ENCODE measurements at regions not wholly inside any gene's neighbourhood (a gene's known extent, or its start where the extent isn't known, plus 50 kb on each side); places are given as distances from the start of the nearest gene placed in this dataset.

GRCh38 chr7:135731-136645 is 56.4 kb upstream of the FAM20C start:
- ChIA-PET CTCF (interaction anchor here (0.6 kb wide), 1 partner anchor 16 kb away, joined by 3 read pairs; no protein-coding TSS in a partner anchor), POLR2A (interaction anchor here (0.7 kb wide), 1 partner anchor 13 kb away, joined by 3 read pairs; no protein-coding TSS in a partner anchor)
- TF ChIP-seq MAZ (IDR thresholded peaks at IDR 0.05; ENCODE audit: borderline replicate concordance, low read depth, low read length) = no peak
- no peak for TF ChIP-seq PHF8 (IDR thresholded peaks at IDR 0.05; ENCODE audit: borderline replicate concordance, low read depth)
- no peak for TF ChIP-seq GATA3 (IDR thresholded peaks at IDR 0.05; ENCODE audit: borderline replicate concordance)
- no peak for TF ChIP-seq PBX3 (IDR thresholded peaks at IDR 0.05)
- TF ChIP-seq ELK1 (IDR thresholded peaks at IDR 0.05; ENCODE audit: low read depth, low read length) = no peak
- TF ChIP-seq TP53 (CRISPR knock-in tag; IDR thresholded peaks at IDR 0.05) = no peak
- no peak for TF ChIP-seq EHF (CRISPR knock-in tag; IDR thresholded peaks at IDR 0.05)
- Histone ChIP-seq H3K9me3 (no peaks in the 10 kb centered on the region), H3K4me1 (no peaks in the 10 kb centered on the region), H3K4me3 (no peak overlapping the region), H3K27ac (no peak overlapping the region), H3K4me2 (no peak overlapping the region)
- ATAC-seq = no peak
- 43% methylated on average over 12 of the region's 12 CpGs for WGBS (ENCODE audit: missing lambda C conversion rate)
- DNase-seq (ENCODE audit: low read depth in 1 of 2, low spot score in 1 of 2) = no peak
- no peak for FAIRE-seq

DNA sequence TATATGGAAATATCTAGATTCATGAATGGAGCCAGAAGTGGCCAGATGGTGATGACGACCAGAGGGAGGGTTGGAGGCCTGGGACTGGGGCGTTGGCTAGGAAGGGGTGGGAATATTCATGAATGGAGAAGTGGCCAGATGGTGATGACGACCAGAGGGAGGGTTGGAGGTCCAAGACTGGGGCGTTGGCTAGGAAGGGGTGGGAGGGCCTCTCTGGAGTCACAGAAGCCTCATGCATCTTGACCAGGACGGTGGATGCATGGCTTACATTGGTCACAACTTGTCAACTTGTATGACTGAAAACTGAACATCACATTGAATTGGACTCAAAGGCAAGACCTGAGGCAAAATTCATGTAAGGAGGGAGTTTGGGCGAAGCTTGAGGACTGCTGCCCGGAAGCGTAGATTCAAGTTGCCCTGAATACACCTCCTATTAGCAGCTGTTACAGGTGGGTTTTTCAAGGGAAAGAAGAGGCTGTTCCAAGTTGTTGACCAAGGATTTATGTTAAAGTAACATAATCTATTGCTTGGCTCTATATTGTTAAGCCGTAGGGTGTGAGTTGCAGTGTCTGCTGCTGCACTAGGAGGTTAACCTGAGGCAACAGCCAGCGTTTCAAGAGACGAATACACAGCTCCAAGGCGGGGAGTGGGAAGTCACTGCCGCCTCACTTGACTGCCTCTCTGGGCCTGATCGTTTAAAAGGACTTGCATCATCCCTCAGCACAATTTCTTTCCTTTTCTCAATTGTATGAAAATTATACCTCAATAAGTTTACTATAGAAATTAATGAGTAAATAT is 55.1 kb upstream of the FAM20C start:
- no peaks in the 10 kb centered on the region for H3K4me1 ChIP-seq
- H3K27ac ChIP-seq = no peak overlapping the region
- H3K4me2 ChIP-seq = no peak overlapping the region
- no peaks in the 10 kb centered on the region for H3K9me3 ChIP-seq
- no peak for FAIRE-seq
- WGBS (ENCODE audit: missing lambda C conversion rate) = 55% methylated on average over 14 of the region's 14 CpGs
- no peak overlapping the region for H3K4me3 ChIP-seq
- TF ChIP-seq NPAS2 (CRISPR knock-in tag; IDR thresholded peaks at IDR 0.05; ENCODE audit: borderline replicate concordance) = no peak
- no peak for TF ChIP-seq EHMT2 (IDR thresholded peaks at IDR 0.05; ENCODE audit: low read depth)
- TF ChIP-seq PHF8 (IDR thresholded peaks at IDR 0.05; ENCODE audit: borderline replicate concordance, low read depth) = no peak
- no peak for TF ChIP-seq HEYL (CRISPR knock-in tag; IDR thresholded peaks at IDR 0.05)
- no peak for TF ChIP-seq HOXB5 (CRISPR knock-in tag; IDR thresholded peaks at IDR 0.05)
- no peak for TF ChIP-seq RCOR1 (IDR thresholded peaks at IDR 0.05; ENCODE audit: low read depth, low read length)
- TF ChIP-seq NFE2L2 (conservative IDR thresholded peaks at IDR 0.05; ENCODE audit: low read length) = no peak
- TF ChIP-seq EHF (CRISPR knock-in tag; IDR thresholded peaks at IDR 0.05) = no peak
- no peak for TF ChIP-seq SMC3 (IDR thresholded peaks at IDR 0.05)
- TF ChIP-seq USF2 (IDR thresholded peaks at IDR 0.05) = no peak
- CTCF ChIA-PET = no interaction called here
- POLR2A ChIA-PET = no interaction called here
- no peak for ATAC-seq
- DNase-seq (ENCODE audit: low read depth in 1 of 2, low spot score in 1 of 2) = no peak

- TF ChIP-seq PHF8 (IDR thresholded peaks at IDR 0.05; ENCODE audit: borderline replicate concordance, low read depth) (no peak), RFX5 (IDR thresholded peaks at IDR 0.05) (no peak), ZFP36 (IDR thresholded peaks at IDR 0.05; ENCODE audit: borderline replicate concordance, partially characterized antibody) (no peak), ZC3H11A (IDR thresholded peaks at IDR 0.05) (no peak), HEYL (CRISPR knock-in tag; IDR thresholded peaks at IDR 0.05) (no peak), CHD4 (IDR thresholded peaks at IDR 0.05; ENCODE audit: borderline replicate concordance) (no peak), NFE2L2 (conservative IDR thresholded peaks at IDR 0.05; ENCODE audit: low read length) (no peak), MAFK (IDR thresholded peaks at IDR 0.05; ENCODE audit: partially characterized antibody) (no peak), RAD21 (conservative IDR thresholded peaks at IDR 0.05 in 1 of 2, IDR thresholded peaks at IDR 0.05 in 1 of 2) (no peak), RCOR1 (IDR thresholded peaks at IDR 0.05; ENCODE audit: low read depth, low read length) (no peak), TP53 (CRISPR knock-in tag; IDR thresholded peaks at IDR 0.05) (no peak), EP300 (IDR thresholded peaks at IDR 0.05) (no peak), RARB (CRISPR knock-in tag; IDR thresholded peaks at IDR 0.05) (no peak)
- TF ChIP-seq, protein P1, sequence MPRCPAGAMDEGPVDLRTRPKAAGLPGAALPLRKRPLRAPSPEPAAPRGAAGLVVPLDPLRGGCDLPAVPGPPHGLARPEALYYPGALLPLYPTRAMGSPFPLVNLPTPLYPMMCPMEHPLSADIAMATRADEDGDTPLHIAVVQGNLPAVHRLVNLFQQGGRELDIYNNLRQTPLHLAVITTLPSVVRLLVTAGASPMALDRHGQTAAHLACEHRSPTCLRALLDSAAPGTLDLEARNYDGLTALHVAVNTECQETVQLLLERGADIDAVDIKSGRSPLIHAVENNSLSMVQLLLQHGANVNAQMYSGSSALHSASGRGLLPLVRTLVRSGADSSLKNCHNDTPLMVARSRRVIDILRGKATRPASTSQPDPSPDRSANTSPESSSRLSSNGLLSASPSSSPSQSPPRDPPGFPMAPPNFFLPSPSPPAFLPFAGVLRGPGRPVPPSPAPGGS (IDR thresholded peaks at IDR 0.05) = no peak
- ChIA-PET CTCF (no interaction called here), POLR2A (no interaction called here)
- ATAC-seq = no peak
- Histone ChIP-seq H3K4me1 (no peaks in the 10 kb centered on the region), H3K9me3 (no peaks in the 10 kb centered on the region), H3K27ac (no peak overlapping the region), H3K4me2 (no peak overlapping the region), H3K4me3 (no peak overlapping the region)
- DNase-seq (ENCODE audit: low read depth in 1 of 2, low spot score in 1 of 2) = no peak
- WGBS (ENCODE audit: missing lambda C conversion rate) = 61% methylated on average over 6 of the region's 6 CpGs
- FAIRE-seq = no peak
These were observed 53.2 kb upstream of the FAM20C start for GRCh38 chr7:139131-139530.
